ENCODE measurements at regions not wholly inside any gene's neighbourhood (a gene's known extent, or its start where the extent isn't known, plus 50 kb on each side); places are given as distances from the start of the nearest gene placed in this dataset.

- peaks cover 6% of the 10 kb centered on the region in 2 experiments; a peak in 4 of 5 replicates for H3K9me3 Mint-ChIP-seq
- Histone ChIP-seq H4K91ac (ENCODE audit: insufficient read length, low read depth, low read length) (no peak overlapping the region), H3K23ac (ENCODE audit: insufficient read length, low read depth, low read length) (no peak overlapping the region), H3T11ph (ENCODE audit: low read length) (no peak overlapping the region), H3K79me1 (ENCODE audit: insufficient read depth, low read depth, low read length, poor library complexity, severe bottlenecking) (no peaks in the 10 kb centered on the region), H2AK5ac (ENCODE audit: insufficient read length, low read length) (no peak overlapping the region), H3K9me3 (ENCODE audit: control insufficient read depth, low read depth, low read length) (no peaks in the 10 kb centered on the region), H2BK20ac (ENCODE audit: low read depth, low read length, poor library complexity, severe bottlenecking) (no peak overlapping the region), H4K20me1 (ENCODE audit: control insufficient read depth, insufficient read depth, insufficient read length) (no peaks in the 10 kb centered on the region), H4K8ac (replicated peaks; ENCODE audit: insufficient read length, low read depth, low read length) (no peak overlapping the region), H2AFZ (ENCODE audit: low read length) (no peak overlapping the region), H2BK15ac (ENCODE audit: low read depth, low read length) (no peak overlapping the region), H3K4me1 (ENCODE audit: insufficient read depth, low read length) (no peaks in the 10 kb centered on the region), H3K23me2 (ENCODE audit: insufficient read length, low read depth, low read length, poor library complexity, severe bottlenecking) (no peaks in the 10 kb centered on the region), H3K56ac (ENCODE audit: insufficient read length, low read depth, low read length) (no peak overlapping the region), H3K4ac (ENCODE audit: low read depth, low read length) (no peak overlapping the region), H3K27ac (ENCODE audit: insufficient read length, low read depth, low read length) (no peak overlapping the region), H2BK120ac (ENCODE audit: low read depth, low read length, poor library complexity, severe bottlenecking) (no peak overlapping the region), H3K14ac (ENCODE audit: insufficient read depth, low read length) (no peak overlapping the region), H2BK5ac (ENCODE audit: insufficient read length, low read length) (no peak overlapping the region), H3K27me3 (ENCODE audit: insufficient read depth, low read length) (no peaks in the 10 kb centered on the region), H3K18ac (ENCODE audit: insufficient read length, low read depth, low read length) (no peak overlapping the region), H4K5ac (ENCODE audit: insufficient read length, low read depth, low read length) (no peak overlapping the region), H3K79me2 (ENCODE audit: insufficient read depth, low read length) (no peaks in the 10 kb centered on the region), H3K4me2 (ENCODE audit: insufficient read depth, insufficient read length, low read length) (no peak overlapping the region), H2BK12ac (ENCODE audit: insufficient read length, low read depth, low read length) (no peak overlapping the region), H3K9ac (ENCODE audit: extremely low read depth, insufficient read length, low read length) (no peak overlapping the region)
- H3K27me3 Mint-ChIP-seq (ENCODE audit: low read depth) = no peaks in the 10 kb centered on the region
- H3K4me1 Mint-ChIP-seq = no peaks in the 10 kb centered on the region
- TF ChIP-seq, protein P1, sequence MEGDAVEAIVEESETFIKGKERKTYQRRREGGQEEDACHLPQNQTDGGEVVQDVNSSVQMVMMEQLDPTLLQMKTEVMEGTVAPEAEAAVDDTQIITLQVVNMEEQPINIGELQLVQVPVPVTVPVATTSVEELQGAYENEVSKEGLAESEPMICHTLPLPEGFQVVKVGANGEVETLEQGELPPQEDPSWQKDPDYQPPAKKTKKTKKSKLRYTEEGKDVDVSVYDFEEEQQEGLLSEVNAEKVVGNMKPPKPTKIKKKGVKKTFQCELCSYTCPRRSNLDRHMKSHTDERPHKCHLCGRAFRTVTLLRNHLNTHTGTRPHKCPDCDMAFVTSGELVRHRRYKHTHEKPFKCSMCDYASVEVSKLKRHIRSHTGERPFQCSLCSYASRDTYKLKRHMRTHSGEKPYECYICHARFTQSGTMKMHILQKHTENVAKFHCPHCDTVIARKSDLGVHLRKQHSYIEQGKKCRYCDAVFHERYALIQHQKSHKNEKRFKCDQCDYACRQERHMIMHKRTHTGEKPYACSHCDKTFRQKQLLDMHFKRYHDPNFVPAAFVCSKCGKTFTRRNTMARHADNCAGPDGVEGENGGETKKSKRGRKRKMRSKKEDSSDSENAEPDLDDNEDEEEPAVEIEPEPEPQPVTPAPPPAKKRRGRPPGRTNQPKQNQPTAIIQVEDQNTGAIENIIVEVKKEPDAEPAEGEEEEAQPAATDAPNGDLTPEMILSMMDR (conservative IDR thresholded peaks at IDR 0.05) = no peak
- H3K36me3 Mint-ChIP-seq (ENCODE audit: insufficient read depth in 1 of 3, low read depth in 3 of 3) = peaks cover 5 to 7% (median 6%) of the 10 kb centered on the region in 3 experiments; a peak in 6 of 7 replicates
- no peak overlapping the region for H3K4me3 Mint-ChIP-seq
- no CpG with 5 or more reads among the region's 5 CpGs for WGBS (ENCODE audit: extremely low coverage, insufficient read length, low lambda C conversion rate)
- no peak overlapping the region for H3K27ac Mint-ChIP-seq
- no peak for DNase-seq
Observed at GRCh38 chr10:33759191-33759590, 424.7 kb upstream of the NRP1 start.

All from H9 (cell line).